HL-60 (cell line): ENCODE measurements at regions not wholly inside any gene's neighbourhood (a gene's known extent, or its start where the extent isn't known, plus 50 kb on each side); places are given as distances from the start of the nearest gene placed in this dataset.
A peak's percentile ranks its signal among the peaks of the same experiment; 100 is the strongest.

Source experiments
- DNase-seq, 2 experiments: peaks; one replicate each; pipeline ENCODE4 v3.0.0-alpha.2; 2010 to 2020; ENCODE audit warnings: low read depth in 1 of 2, low spot score in 1 of 2
- H3K27ac ChIP-seq: fragments of 250-450 bp; sonication (Bioruptor Pico); replicated peaks from 2 replicates; pipeline ENCODE4 v1.5.1; 2020; ENCODE audit warnings: mild to moderate bottlenecking, moderate library complexity
- H3K27me3 ChIP-seq: fragments of 250-450 bp; sonication (Bioruptor Pico); 2 replicates; pipeline ENCODE4 v1.5.1; 2021; ENCODE audit warnings: mild to moderate bottlenecking, moderate library complexity; ENCODE audit not compliant: insufficient read depth, poor library complexity, severe bottlenecking
- H3K4me3 ChIP-seq: replicated peaks from 2 replicates; pipeline ENCODE4 v1.5.1; 2011; ENCODE audit warnings: mild to moderate bottlenecking, control low read depth, low read length; ENCODE audit not compliant: insufficient read depth
- GABPA ChIP-seq: IDR thresholded peaks from 2 replicates; pipeline ENCODE4 v1.6.1; 2012; ENCODE audit warnings: low read depth
- POLR2AphosphoS5 ChIP-seq: IDR thresholded peaks from 2 replicates; pipeline ENCODE4 v1.6.1; 2012; ENCODE audit warnings: low read depth
- SPI1 ChIP-seq: IDR thresholded peaks from 2 replicates; pipeline ENCODE4 v1.6.1; 2012; ENCODE audit warnings: low read depth, mild to moderate bottlenecking, borderline replicate concordance
- TF ChIP-seq, protein P1 (sequence below): IDR thresholded peaks from 2 replicates; pipeline ENCODE4 v1.6.1; 2012; ENCODE audit warnings: low read depth; ENCODE audit not compliant: insufficient replicate concordance
- TF ChIP-seq, protein P2 (sequence below): IDR thresholded peaks from one replicate; pipeline ENCODE4 v1.5.1; 2011; ENCODE audit warnings: low read length, control low read depth, inconsistent platforms; ENCODE audit not compliant: insufficient read depth

DNA sequence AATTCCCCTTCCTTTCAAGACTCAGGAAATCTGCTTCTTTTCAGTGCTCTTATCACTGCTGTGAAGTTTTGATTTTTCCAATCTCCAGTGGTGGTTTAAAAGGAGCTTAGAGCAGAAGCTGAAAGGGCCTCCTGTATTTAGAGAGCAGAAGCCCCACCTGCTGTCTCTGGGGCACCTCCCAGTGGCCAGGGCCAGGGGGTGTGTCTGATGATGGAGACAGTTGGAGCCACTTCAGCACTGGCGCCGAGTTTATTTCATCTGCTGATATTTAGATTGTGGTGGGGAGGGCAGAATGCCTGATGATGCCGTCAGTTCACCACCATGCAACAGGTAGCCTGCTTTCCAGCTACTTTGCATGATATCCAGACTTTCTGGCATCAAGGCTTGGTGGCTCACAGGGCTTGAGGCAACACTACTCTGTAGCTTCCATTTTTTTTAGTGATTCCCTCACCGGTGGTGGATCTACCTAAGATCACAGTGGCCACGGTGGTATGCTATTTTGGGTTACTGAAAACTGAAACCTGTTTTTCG is 371.9 kb downstream of the KCNRG start:
- peak in 1 of 2 experiments; percentile 32 for DNase-seq
- no peak overlapping the region for H3K27ac ChIP-seq

DNA sequence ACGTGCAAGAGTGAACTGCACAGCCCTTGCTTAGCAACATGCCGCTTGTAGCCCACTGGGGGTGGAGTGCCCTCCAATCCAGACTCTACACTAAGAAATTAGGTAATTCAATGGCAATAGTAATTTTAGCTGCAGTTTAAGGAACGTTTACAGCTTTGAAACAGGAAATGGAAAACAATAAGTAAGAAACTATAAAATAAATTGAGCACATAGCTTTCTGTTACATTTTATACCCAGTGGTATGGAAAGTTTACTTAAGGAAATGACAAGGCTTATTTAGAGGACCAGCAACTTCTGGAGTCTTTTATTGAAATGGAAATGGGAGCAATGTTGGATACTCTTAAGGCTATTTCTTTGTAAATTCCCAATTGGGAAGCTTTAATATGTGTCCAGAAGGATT is 373.2 kb downstream of the KCNRG start:
- no peak for DNase-seq

More for the DNA sequence above, 371.9 kb downstream of the KCNRG start:
- no peaks in the 10 kb centered on the region for H3K27me3 ChIP-seq
- TF ChIP-seq POLR2AphosphoS5 (no peak), SPI1 (no peak)
- H3K4me3 ChIP-seq, result no peak overlapping the region

DNA sequence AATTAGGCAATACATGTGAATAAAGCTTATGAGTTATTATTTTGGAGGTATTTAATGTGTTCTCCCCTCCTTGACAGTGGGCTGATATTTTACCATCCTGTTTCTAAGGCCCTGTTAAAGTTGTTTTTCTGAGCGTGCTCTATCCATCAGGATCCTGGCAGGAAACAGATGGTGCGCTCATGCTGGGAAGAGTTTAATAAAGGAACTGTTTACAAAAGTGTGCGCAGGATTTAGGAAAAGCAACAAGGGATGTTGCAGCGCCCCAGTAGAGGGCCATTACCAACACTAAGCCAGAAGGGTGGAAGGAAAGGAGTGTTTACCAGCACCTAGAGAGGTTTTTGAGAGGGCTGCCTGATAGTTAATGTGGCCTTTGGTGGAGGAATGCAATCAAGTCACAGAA is 374.5 kb downstream of the KCNRG start:
- Histone ChIP-seq H3K27me3 (no peaks in the 10 kb centered on the region), H3K27ac (no peak overlapping the region), H3K4me3 (no peak overlapping the region)
- no peak for DNase-seq
- TF ChIP-seq SPI1, result no peak

More for the DNA sequence above, 373.2 kb downstream of the KCNRG start:
- no peaks in the 10 kb centered on the region for H3K27me3 ChIP-seq
- no peak overlapping the region for H3K27ac ChIP-seq
- no peak overlapping the region for H3K4me3 ChIP-seq
- TF ChIP-seq, protein P1, sequence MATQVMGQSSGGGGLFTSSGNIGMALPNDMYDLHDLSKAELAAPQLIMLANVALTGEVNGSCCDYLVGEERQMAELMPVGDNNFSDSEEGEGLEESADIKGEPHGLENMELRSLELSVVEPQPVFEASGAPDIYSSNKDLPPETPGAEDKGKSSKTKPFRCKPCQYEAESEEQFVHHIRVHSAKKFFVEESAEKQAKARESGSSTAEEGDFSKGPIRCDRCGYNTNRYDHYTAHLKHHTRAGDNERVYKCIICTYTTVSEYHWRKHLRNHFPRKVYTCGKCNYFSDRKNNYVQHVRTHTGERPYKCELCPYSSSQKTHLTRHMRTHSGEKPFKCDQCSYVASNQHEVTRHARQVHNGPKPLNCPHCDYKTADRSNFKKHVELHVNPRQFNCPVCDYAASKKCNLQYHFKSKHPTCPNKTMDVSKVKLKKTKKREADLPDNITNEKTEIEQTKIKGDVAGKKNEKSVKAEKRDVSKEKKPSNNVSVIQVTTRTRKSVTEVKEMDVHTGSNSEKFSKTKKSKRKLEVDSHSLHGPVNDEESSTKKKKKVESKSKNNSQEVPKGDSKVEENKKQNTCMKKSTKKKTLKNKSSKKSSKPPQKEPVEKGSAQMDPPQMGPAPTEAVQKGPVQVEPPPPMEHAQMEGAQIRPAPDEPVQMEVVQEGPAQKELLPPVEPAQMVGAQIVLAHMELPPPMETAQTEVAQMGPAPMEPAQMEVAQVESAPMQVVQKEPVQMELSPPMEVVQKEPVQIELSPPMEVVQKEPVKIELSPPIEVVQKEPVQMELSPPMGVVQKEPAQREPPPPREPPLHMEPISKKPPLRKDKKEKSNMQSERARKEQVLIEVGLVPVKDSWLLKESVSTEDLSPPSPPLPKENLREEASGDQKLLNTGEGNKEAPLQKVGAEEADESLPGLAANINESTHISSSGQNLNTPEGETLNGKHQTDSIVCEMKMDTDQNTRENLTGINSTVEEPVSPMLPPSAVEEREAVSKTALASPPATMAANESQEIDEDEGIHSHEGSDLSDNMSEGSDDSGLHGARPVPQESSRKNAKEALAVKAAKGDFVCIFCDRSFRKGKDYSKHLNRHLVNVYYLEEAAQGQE, result no peak
- TF ChIP-seq SPI1 (no peak), POLR2AphosphoS5 (no peak), GABPA (no peak)
- TF ChIP-seq, protein P2, sequence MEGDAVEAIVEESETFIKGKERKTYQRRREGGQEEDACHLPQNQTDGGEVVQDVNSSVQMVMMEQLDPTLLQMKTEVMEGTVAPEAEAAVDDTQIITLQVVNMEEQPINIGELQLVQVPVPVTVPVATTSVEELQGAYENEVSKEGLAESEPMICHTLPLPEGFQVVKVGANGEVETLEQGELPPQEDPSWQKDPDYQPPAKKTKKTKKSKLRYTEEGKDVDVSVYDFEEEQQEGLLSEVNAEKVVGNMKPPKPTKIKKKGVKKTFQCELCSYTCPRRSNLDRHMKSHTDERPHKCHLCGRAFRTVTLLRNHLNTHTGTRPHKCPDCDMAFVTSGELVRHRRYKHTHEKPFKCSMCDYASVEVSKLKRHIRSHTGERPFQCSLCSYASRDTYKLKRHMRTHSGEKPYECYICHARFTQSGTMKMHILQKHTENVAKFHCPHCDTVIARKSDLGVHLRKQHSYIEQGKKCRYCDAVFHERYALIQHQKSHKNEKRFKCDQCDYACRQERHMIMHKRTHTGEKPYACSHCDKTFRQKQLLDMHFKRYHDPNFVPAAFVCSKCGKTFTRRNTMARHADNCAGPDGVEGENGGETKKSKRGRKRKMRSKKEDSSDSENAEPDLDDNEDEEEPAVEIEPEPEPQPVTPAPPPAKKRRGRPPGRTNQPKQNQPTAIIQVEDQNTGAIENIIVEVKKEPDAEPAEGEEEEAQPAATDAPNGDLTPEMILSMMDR, result no peak

DNA sequence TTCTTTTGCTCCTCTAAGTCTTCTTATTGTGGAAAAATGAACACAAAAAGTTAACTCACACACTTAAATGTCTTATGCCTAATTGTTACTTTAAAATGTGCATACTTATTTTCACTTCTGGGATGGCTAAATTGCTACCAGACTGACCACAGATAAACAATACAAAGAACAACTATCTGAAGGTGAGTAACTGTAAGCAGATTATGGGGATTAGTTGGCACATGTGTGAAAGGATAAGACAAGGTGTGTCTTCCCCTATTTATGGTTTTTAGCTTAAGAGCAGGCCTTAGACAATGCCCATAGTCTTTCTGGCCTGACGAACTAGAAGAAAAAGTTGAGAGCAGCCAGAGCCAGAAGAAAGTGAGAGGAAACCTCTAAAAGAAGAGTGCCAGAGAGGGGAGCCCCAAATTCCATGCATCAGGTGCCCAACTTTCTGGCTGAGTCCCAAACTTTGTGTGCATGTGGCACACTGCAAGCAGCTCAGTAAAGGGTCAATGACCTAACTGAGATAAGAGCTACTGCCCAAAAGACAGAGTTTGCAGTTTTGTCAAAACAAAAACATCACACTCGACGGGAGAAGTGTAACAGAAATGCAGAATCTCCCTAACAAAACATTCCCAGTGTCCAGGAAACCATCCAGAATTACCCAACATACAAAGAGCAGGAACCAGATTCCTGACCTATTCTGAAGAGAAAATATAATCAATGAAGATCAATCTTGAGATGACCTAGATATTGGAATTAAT is 375.4 kb downstream of the KCNRG start:
- Histone ChIP-seq H3K4me3 (no peak overlapping the region), H3K27me3 (no peaks in the 10 kb centered on the region), H3K27ac (no peak overlapping the region)
- no peak for DNase-seq
- TF ChIP-seq POLR2AphosphoS5 (no peak), GABPA (no peak)
- TF ChIP-seq, protein P2, result no peak
- TF ChIP-seq, protein P1, result no peak
